Mesenteric fat pad (tissue), 1 donor: ENCODE measurements at regions not wholly inside any gene's neighbourhood (a gene's known extent, or its start where the extent isn't known, plus 50 kb on each side); places are given as distances from the start of the nearest gene placed in this dataset.
"Not testable (repeated sequence)": the region's sequence is repeated elsewhere in the genome, so short reads cannot be mapped to it uniquely, and the experiment has no call there.

Experiments used
- DNase-seq: peaks from one replicate; pipeline ENCODE4 v3.0.0-alpha.2; 2020; ENCODE audit warnings: low spot score
- donor health status: DM: yes; HTN: yes; CAD: no.

- DNase-seq = not testable (repeated sequence)
Measured at GRCh38 chr10:77740396-77740795, 102.8 kb upstream of the KCNMA1 start.

GRCh38 chr10:77738496-77739158, 101.0 kb upstream of the KCNMA1 start:
- DNase-seq = no peak

- no peak for DNase-seq
Measured at GRCh38 chr10:77737608-77738007, 100.0 kb upstream of the KCNMA1 start.

- DNase-seq = not testable (repeated sequence)
Measured at GRCh38 chr10:77735136-77735535, 97.5 kb upstream of the KCNMA1 start.

- no peak for DNase-seq
Measured at GRCh38 chr10:77732213-77733003, 94.8 kb upstream of the KCNMA1 start.

GRCh38 chr10:77727481-77727880, 89.9 kb upstream of the KCNMA1 start:
- DNase-seq = no peak

GRCh38 chr10:77726732-77727131, 89.1 kb upstream of the KCNMA1 start:
- DNase-seq = no peak

- DNase-seq = no peak
Measured at GRCh38 chr10:77726301-77726700, 88.7 kb upstream of the KCNMA1 start.

GRCh38 chr10:77724820-77725219, 87.2 kb upstream of the KCNMA1 start:
- DNase-seq = peak; percentile 39

- DNase-seq = peak; percentile 55
Measured at GRCh38 chr10:77723376-77723775, 85.8 kb upstream of the KCNMA1 start.

- DNase-seq = not testable (repeated sequence)
Measured at GRCh38 chr10:77722956-77723355, 85.3 kb upstream of the KCNMA1 start.

GRCh38 chr10:77721815-77722214, 84.2 kb upstream of the KCNMA1 start:
- DNase-seq = no peak

GRCh38 chr10:77718957-77719356, 81.3 kb upstream of the KCNMA1 start:
- no peak for DNase-seq

GRCh38 chr10:77718312-77718711, 80.7 kb upstream of the KCNMA1 start:
- peak; percentile 33 for DNase-seq

- no peak for DNase-seq
Measured at GRCh38 chr10:77717336-77717735, 79.7 kb upstream of the KCNMA1 start.

GRCh38 chr10:77716458-77717317, 79.1 kb upstream of the KCNMA1 start:
- DNase-seq = peak; percentile 12

GRCh38 chr10:77715536-77715935, 77.9 kb upstream of the KCNMA1 start:
- DNase-seq = no peak

- no peak for DNase-seq
Measured at GRCh38 chr10:77715088-77715487, 77.5 kb upstream of the KCNMA1 start.

- DNase-seq = peak; percentile 45
Measured at GRCh38 chr10:77713521-77714280, 76.1 kb upstream of the KCNMA1 start.

GRCh38 chr10:77712207-77712606, 74.6 kb upstream of the KCNMA1 start:
- DNase-seq = peak; percentile 65

GRCh38 chr10:77711683-77712049, 74.1 kb upstream of the KCNMA1 start:
- peak; percentile 51 for DNase-seq
